ENCODE measurements at regions not wholly inside any gene's neighbourhood (a gene's known extent, or its start where the extent isn't known, plus 50 kb on each side); places are given as distances from the start of the nearest gene placed in this dataset.

DNA sequence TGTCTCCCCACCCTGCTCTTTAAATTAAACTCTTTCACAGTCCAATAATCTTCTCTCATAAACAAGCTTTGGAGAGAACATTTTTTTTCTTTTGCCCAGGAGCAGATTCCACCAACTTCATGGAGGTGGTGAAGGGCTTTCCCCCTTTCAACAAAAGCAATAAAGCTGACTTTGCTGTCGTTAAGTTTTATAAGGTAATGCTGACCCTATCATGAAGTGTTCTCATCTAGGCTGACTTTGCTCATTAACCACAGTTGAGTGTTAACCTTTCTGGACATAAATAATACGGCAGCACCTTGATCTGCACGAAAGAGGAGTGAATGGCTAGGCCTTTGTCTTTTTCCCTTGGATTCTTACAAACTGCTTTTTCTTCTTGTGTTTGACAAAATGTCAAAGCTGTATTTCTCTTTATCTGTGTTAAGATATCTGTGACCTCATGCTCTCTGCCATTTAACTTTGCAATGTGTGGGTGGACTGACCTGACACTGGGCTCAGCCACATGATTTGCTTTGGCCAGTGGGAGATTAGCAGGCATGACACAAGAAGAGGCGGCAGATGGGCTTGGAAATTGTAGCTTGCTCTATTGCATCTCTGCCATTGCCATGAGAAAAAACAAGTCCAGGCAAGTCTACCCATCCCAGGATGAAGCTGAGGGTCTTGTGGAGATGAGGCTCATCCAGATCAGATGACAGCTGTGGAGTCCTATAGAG, 470.9 kb upstream of the CCDC196 start:
- TF ChIP-seq POU2F2 (IDR thresholded peaks at IDR 0.05; ENCODE audit: low read depth, low read length) (no peak), POLR2A (IDR thresholded peaks at IDR 0.05; ENCODE audit: low read depth, low read length) (no peak), PAX5 (IDR thresholded peaks at IDR 0.05; ENCODE audit: insufficient read depth, low read length, severe bottlenecking) (no peak), TAF1 (IDR thresholded peaks at IDR 0.05; ENCODE audit: low read depth, low read length) (no peak), POLR2AphosphoS5 (IDR thresholded peaks at IDR 0.05; ENCODE audit: low read depth, low read length) (no peak), SPI1 (IDR thresholded peaks at IDR 0.05; ENCODE audit: low read depth, low read length) (no peak)

All from GM12891 (cell line).